HG03432 (cell line): ENCODE measurements at regions not wholly inside any gene's neighbourhood (a gene's known extent, or its start where the extent isn't known, plus 50 kb on each side); places are given as distances from the start of the nearest gene placed in this dataset.

Source experiments
- ATAC-seq: cut with Tn5 transposase; IDR thresholded peaks from one replicate; pipeline ENCODE4 v1.9.1; 2021; ENCODE audit warnings: mild to moderate bottlenecking, moderate library complexity; ENCODE audit not compliant: unreplicated experiment

DNA sequence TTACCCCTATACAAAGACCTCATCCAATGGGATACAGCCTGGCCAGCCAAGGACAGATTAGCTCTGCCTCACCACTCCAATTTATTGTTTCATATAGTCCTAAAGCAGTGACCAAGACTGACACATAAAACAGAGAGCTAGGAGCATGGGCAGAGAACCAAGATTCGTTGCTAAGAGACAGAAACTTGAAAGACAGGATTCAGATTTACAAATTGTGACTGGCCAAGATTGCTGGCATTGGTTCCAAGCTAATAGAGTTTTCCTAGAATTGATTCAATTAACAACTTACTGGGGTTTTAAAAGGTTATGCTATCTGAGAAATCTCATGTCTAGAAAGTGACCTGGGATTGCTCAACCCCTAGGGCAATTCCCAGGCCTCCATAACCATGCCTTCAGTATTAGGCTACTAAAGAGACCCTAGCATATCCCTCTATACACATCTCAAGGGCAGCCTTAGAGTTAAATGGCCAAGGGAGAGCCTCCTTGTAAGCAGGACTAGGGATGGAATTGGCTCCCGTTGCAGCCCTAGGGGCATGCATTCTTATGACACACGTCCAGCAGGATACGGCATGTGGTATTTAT lies 75.6 kb downstream of the ICOS start:
- no peak for ATAC-seq

DNA sequence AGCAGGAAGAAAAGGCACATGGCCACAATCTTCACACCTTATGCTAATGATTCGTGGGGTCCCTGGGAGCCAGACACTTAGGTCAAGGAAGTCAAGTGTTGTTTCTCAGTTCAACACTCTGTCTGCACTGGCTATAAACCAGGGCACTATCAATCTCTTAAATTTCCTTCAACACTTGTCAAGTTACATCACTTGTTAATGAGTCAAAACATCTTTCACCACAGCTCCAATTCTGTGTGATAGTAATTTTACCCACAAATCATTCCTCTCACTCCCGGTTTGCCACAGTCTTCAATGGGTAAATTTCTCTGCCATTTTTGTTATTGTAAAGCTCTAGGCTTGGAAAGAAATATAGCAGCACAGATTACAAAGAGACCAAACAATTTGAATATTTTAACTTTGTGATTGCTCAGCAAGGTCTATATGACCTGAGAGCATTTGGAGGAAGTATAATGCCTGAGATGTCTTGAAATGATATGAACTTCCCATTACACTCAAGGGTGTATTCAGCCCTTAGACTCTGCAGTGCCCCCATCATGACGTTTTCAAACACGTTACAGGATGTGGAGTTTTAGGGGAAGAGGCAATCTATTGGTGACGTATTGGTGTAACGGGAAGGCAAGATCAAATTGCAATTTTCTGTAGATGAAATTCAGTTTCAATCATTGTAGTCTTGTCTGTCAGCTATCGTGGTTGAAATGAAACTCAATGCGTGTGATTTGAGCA lies 78.7 kb downstream of the ICOS start:
- no peak for ATAC-seq

DNA sequence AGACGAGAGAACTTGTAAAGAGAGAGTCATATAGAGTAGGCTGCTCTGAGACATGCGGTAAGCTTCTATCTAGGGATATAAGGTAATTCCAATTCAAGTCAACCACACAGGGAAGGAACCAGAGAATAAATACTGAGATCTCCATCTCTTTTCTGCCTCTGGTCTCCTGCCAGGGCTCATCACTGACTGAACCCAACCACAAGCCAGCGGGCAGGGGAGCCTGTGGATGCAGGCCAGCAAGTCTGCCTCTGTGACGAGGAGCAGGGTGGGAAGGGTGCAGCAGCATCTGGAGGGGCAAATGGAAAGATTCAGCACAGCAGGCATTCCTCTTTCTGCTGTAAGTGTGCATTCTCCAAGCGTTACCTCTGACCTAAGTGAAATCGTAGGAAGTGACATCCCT lies 82.2 kb downstream of the ICOS start:
- ATAC-seq, result no peak

DNA sequence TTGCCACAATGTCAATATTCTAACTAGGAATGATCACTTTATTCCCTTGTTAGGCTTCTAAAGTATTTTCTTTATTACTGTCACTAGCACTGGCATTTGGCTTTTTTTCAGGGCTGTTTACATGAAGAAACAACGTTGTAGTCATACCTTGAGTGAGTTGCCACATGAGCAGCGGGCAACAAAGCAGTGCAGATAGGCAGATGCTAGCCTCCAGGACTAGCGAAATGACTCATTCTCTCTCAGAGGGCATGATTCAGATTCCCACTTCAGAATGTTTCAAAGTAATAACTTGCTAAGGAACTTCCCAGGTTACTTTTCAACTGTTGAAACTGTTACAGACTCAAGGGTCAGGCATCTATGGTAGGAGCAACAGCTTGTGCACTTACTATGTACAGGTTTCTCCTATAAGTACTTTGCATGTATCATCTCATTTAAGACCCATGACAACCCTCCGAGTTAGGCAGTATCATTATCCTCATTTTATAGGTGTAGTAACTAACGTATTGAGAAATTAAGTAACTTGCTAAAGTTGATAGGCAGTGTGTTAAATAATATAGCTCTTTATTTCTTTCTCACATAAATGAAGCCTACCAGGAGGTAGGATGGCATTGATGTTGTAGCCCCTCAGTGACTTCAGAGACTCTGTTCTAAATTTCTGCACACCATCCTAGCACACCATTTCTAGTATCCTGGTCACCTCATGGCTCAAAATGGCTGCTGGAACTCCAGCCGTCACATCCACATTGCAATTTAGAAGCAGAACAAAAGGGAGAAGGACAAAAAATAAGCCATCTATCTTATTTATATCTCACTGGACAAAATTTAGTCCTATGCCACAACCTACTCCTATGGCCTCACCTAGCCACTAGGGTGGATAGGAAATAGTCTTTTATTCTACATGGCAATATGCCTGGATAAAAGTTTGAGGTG lies 83.3 kb downstream of the ICOS start:
- peak; percentile 90 for ATAC-seq

DNA sequence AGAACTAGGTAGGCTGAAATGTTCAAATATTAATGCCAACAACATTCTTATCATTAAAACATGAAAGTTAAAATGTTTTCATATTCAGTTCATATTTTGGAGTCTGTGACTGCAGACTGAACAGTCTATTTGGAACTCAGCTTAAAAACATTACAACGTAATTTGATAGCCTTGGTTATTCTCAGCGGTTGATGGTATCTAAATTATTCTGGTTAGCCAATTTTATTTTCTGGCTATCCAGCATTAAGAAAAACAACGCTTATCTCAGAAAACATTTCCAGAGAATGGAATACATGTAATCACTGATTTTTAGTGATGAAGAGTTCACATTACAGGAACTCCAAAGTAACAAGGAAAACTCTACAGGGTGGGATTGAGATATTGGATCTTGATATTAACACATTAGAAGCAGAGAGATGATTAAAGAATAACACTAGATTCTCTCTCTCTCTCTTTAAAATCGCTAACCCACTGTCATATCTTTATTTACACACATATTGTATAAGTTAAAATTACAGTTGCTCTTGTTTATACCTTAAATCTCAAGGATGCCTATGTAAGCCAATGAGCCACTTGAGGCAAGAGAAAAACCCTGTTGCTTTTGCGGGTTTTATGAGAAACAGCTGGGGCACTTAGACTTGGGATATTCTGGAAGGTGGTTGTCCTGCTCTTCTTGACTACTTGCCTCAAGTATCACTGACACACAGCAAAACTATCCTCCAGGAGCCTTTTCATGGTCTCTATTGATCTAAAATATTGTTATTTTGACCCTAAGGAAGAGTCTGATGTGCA lies 84.9 kb downstream of the ICOS start:
- no peak for ATAC-seq

DNA sequence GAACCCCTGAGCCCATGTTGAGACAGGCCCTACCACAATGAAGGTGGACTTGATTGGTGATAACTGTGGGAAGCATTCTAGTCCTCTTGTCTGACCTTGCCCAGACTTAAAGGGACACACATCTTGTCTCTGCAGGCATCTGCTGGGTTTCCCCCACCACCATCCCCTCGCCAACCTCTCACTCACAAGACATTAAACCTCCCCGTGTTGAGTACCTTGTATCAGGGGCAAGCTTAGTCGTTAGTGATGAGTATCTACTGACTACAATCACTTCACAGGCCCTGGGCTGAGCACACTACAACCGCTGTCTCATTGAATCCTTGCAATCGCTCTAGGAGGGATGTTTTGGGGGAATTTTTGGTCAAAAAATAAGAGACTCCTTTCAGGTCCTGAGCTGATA lies 86.0 kb downstream of the ICOS start:
- no peak for ATAC-seq

DNA sequence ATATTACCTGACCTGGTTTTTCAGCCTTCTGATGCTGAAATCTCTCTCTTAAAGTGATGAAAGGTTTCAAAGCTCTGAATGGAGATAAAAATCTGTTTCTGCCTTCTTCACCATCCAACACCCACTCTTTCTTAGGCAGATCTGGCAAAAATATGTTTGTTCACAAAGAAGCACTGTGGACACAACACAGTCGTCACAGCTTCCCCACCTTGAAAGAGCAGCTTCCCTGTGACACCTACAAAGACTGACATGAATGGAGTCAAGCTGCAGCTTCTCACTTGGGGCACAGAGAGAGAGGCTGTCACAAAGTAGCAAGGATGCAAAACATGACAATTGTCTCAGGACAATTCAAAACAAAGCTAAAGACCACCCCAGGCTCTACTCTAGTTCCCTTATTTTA lies 86.5 kb downstream of the ICOS start:
- ATAC-seq, result no peak

DNA sequence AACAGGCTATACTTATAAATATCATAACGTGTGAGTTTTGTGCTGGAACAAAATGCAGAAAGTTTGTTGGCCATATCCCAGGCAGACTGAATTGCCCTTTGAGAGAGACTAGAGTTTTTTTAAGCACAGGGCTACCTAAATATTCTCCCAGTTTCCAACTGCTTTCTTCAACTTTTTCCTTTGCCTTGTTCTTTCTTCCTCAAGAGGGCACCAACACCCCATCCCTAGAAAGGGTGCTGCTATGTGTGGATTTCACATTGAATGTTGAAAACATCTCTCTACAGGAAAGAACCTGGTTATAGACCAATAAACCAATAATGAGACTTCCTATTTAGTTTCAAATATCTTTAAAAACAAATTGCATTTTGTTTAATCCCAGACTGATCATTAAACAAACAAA lies 87.9 kb downstream of the ICOS start:
- ATAC-seq, result no peak

DNA sequence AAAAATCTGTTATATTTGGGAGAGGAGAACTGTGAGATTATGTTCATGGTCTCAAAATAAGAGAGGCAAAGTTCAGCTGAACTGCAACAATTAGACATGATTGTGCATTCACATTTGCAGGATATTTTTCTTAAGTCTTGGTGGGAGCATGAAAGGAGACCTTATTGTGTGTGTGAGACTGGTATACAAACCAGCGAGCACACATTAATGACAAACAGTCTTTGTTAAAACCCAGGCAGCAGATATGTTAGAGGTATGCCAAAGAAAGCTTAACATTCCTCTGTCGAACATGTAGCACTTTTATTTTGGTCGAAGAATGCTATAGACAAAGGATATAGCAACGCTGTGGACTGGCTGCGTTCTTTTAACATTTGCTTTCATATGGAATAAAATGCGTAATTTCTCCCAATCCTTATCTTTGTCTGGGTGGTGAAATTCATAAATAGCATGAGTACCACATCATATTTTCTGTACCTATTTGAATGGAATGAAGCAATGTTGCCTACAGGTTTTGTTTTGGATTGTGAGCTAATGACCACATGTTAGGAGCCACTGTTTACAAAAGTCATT lies 88.4 kb downstream of the ICOS start:
- no peak for ATAC-seq

DNA sequence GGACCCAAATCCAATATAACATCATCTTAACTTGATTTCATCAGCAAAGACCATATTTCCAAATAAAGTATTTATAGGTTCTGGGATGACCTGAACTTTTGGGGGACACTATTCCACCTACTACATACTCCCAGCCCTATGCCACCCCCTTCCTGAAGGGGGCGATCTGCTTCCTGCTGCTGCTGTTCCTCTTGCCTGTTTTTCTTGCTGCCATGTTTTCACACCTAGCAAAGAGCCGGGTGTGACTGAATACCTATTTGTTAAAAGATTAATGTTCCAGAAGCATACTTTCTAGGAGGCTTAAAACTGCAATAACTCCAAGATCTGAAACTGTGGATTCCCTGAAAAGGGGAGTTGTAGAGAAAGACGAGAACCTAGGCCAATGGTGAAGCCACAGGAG lies 89.7 kb downstream of the ICOS start:
- ATAC-seq, result no peak

DNA sequence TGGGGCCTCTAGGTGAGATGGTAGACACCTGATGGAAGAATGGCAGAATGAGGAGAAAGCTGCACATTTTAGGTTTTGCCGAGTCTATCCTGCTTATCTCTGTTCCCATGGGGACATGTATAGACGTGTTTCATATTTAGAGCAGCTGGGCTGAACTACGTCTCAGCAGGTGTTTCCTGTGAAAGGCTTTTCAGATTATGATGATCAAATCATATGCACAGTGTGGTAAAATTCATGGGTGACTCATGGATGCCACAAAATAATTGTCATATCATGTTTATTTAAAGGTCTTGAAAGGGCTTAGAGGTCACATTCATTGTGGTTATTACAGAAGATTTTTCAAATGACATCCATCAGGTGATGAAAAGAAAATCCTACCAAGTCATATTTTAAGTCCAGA lies 90.5 kb downstream of the ICOS start:
- ATAC-seq, result peak; percentile 91

DNA sequence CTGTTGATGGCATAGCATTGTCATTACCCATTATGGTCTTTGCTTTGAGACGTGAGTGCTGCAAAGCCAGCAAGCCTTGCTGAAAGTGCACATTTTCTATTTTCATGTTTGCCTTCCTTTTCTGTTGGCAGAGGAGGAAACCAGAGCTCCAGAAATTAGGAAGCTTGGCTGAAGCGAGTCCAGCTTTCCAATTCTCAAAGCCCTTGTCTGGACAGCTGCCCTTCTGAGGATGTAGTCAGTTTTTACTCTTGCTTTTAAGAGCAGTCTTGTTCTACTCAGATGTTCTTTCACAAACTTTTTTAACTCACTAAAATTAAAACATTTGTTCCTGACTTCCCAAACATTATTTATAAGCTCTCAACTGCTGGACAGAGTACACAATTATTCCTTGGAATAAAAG lies 93.8 kb downstream of the ICOS start:
- no peak for ATAC-seq

DNA sequence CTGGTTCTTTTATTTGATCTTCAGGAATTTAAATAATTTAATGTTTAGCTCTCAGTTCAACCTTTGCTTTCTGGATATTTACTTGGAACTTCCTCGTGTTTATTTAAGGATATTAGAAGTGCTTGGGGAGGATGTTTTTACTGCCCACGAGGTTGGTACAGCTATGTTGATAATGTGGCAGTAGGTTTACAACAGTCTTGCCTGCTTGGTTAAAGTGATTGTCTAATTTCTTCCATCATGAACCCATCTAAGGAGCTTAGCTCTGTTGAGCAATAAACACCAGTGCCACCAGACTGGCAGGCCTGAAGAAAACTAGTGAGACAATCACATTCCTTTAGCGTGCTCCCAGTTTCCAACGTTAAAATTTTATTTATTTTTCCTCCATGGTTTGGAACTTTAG lies 94.5 kb downstream of the ICOS start:
- no peak for ATAC-seq

DNA sequence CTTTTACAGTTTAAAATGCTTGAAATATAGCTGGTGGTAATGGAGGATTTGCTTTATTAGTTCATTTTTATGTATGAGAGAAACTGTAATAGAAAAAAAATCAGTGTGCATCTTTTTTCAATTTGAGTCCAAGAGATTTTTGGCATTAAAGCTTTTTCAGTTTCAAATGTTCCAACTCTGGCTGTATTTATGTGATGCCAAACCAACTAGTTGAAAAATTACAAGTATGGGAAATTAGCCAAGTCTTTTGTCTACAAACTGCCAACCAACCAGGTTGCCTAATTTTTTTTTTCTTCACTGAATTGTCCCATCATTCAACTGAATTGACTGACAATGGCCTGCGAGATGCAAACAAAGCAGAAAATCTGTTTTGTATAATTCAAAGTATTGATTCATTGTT lies 95.7 kb downstream of the ICOS start:
- ATAC-seq, result no peak

DNA sequence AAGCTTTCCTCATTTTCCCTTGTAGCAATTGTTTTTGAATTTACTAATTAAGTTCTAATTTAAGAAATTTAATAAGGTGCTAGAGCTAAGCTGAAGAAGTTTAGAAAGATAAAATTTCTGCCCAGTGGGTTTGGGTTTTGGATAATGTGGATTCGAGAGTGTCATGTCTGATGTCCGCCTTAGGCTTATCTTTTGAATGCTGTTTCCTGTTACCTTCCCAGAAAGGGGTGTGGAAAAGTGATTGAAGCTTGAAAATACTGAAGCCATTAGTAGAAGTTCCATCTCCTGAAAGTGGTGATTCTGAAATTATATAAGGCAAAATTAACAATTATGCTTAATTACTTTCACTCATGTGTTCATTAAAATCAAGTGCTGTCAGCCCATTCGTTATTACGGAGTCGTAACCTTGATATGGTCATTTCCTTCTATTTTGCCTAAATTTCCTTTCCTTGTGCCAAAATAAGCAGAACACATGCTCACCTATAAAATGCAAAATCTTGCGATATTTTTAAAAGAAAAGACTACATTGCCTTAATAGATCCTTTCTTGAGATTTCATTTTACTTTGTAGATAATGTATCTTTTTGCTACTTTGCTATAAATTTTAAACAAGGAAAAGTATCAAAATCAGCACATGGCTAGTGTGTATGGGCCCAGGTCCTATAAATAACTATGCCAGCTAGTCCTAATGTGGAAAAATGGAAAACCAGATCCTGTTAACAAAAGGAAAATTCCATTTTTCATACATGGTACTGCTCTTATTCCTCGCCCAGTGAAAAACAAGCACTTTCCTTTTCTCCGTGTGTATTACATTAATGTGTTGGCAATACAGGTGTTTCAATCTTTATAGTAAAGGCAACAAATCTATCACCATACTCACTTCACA lies 97.3 kb downstream of the ICOS start:
- ATAC-seq, result no peak

DNA sequence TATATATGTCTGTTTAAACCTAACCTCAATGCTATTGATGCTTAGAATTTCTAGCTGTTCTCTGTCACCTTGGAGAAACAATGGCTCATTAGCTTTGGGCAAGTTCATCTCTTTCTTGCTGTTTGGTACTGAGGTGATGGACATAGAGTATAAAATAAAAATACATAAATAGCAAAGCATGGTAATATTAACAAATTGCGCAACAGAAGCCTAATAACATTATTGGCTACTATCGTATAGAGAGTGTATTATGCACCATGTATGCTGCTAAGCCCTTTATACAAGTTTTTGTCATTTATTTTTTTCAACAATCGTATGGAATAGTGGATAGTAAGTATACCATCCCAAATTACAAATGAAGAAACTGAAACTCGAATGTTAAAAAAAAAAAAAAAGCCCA lies 100.1 kb downstream of the ICOS start:
- no peak for ATAC-seq

DNA sequence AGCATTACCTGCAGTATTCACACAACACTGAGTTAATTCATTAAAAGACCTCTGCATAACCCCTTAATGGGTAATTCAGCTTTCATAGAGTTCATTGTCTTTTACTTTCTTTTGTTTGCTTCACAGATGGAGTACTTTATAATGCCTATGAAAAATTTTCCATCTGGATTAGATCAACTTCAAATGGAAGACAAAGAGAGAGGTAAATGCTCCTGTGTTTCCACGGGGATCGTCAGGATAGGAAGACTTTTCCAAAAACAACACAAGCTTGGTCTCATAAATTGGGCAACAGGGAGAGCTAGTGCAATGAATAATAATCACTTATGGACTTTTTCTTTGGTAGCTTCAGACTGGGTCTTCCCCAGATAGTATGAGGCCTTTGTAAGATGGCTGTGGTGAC lies 100.7 kb downstream of the ICOS start:
- ATAC-seq, result no peak

DNA sequence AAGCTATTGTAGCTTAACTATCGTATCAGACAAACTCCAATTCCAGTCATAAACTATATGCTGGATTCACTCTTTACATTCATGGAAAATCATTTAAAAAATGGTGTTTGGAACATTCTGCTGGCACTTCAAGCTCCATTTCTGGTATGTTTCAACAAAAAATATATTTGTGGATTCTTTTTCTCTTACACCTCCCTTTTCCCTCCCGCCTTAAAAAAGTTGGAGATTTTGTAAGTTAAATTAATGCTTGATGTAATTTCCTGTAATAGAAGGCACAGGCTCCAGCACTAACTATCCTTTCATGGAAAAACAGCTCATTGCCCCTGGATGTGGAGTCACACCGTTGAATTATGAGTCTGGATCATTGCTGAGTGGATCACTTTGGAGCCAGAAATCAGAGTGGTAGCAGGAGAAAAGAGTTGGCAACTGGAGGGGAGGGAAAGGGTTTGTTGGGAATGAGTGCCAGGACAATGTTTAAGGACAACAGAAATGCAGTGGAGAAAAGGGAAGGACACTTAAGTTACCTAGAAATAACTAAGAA lies 102.8 kb downstream of the ICOS start:
- ATAC-seq, result no peak

DNA sequence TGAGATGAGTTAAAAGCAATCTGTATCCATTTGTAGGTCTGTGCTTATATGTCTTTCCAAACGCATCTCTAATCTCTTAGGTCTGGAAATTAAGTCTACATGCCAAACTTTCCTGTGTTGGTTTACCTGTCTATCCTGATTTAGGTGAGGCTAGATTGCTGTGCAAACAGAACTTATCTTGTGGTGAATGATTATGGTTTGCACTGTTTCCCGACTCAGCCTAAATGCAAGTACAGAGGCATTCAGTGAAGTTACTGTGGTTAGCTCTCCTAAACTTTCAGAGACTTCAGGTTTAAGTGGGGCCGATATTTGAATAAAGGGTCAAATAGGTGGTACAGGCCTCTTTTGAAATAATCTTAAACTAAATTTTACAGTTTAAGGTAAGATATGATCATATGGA lies 103.5 kb downstream of the ICOS start:
- no peak for ATAC-seq

DNA sequence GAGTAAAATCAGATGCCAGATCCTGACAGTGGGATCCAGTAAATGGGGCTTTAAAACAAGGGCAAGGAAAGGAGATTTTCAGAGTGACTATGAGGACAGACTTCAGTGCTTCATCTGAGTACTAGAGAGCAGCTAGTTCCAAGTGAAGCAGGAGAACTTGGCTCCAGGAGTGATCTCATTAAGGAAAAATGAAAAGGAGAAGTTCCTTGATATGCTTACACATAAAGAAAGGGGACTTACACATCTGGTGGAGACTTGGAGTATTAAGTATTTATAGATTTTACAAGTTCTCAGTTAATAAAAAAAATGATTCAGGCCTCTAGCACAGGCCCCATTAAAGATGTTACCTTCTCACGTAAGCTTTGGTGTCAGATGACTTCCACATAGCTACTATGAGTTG lies 105.8 kb downstream of the ICOS start:
- ATAC-seq, result no peak
